Liver (tissue), 8 donors: ENCODE measurements at regions not wholly inside any gene's neighbourhood (a gene's known extent, or its start where the extent isn't known, plus 50 kb on each side); places are given as distances from the start of the nearest gene placed in this dataset.
A peak's percentile ranks its signal among the peaks of the same experiment; 100 is the strongest.

Source experiments
- DNase-seq: peaks from one replicate; pipeline ENCODE4 v3.0.0-alpha.2; 2017; ENCODE audit warnings: low spot score
- H3K27ac ChIP-seq, 2 donors: one replicate each; pipeline ENCODE4 v1.7.0; 2013; ENCODE audit warnings: inconsistent platforms in 2 of 2, low read length in 2 of 2, control low read depth in 1 of 2, low read depth in 1 of 2, mild to moderate bottlenecking in 1 of 2
- H3K27me3 ChIP-seq, 4 donors: one replicate each; pipeline versions ENCODE4 v1.6.1 to v1.7.0; 2013; ENCODE audit warnings: low read length in 3 of 4, inconsistent platforms in 1 of 4, mild to moderate bottlenecking in 1 of 4, moderate library complexity in 1 of 4; ENCODE audit not compliant: control insufficient read depth in 4 of 4, insufficient read depth in 4 of 4
- H3K36me3 ChIP-seq, 4 donors: one replicate each; pipeline versions ENCODE4 v1.6.1 to v1.7.0; 2013; ENCODE audit warnings: low read length in 3 of 4, mild to moderate bottlenecking in 3 of 4, low read depth in 1 of 4, moderate library complexity in 1 of 4; ENCODE audit not compliant: control insufficient read depth in 4 of 4, insufficient read depth in 3 of 4
- H3K4me1 ChIP-seq, 4 donors: one replicate each; pipeline versions ENCODE4 v1.6.1 to v1.7.0; 2013; ENCODE audit warnings: low read length in 3 of 4, mild to moderate bottlenecking in 3 of 4, moderate library complexity in 1 of 4; ENCODE audit not compliant: control insufficient read depth in 4 of 4, insufficient read depth in 4 of 4
- H3K4me3 ChIP-seq, 3 donors: one replicate each; pipeline versions ENCODE4 v1.6.1 to v1.7.0; 2013; ENCODE audit warnings: low read length in 3 of 3, control low read depth in 1 of 3, low read depth in 1 of 3, mild to moderate bottlenecking in 1 of 3
- H3K9ac ChIP-seq, 2 donors: one replicate each; pipeline ENCODE4 v1.7.0; 2013; ENCODE audit warnings: low read length in 2 of 2, mild to moderate bottlenecking in 2 of 2, moderate library complexity in 2 of 2, control low read depth in 1 of 2, low read depth in 1 of 2
- H3K9me3 ChIP-seq, 4 donors: one replicate each; pipeline versions ENCODE4 v1.6.1 to v1.7.0; 2013; ENCODE audit warnings: low read length in 3 of 4; ENCODE audit not compliant: control insufficient read depth in 4 of 4
- EGR1 ChIP-seq, 2 donors: IDR thresholded peaks; 2 replicates each; pipeline ENCODE4 v1.6.1; 2016 to 2018; ENCODE audit warnings: antibody characterized with exemption in 2 of 2, low read depth in 2 of 2
- FOXA1 ChIP-seq: IDR thresholded peaks from 2 replicates; pipeline ENCODE4 v1.6.1; 2016; ENCODE audit warnings: antibody characterized with exemption
- FOXA2 ChIP-seq: IDR thresholded peaks from 2 replicates; pipeline ENCODE4 v1.6.1; 2016; ENCODE audit warnings: antibody characterized with exemption
- GABPA ChIP-seq, 2 donors: IDR thresholded peaks in 1 of 2; conservative IDR thresholded peaks in 1 of 2; 2 replicates each; pipeline ENCODE4 v1.6.1; 2016; ENCODE audit warnings: antibody characterized with exemption in 2 of 2, mild to moderate bottlenecking in 1 of 2, moderate library complexity in 1 of 2
- HNF4A ChIP-seq, 2 donors: conservative IDR thresholded peaks; 2 replicates each; pipeline ENCODE4 v1.6.1; 2016; ENCODE audit warnings: antibody characterized with exemption in 2 of 2, mild to moderate bottlenecking in 2 of 2
- JUND ChIP-seq, 2 donors: IDR thresholded peaks; 2 replicates each; pipeline ENCODE4 v1.6.1; 2016; ENCODE audit warnings: antibody characterized with exemption in 2 of 2
- MAX ChIP-seq: IDR thresholded peaks from 2 replicates; pipeline ENCODE4 v1.6.1; 2016; ENCODE audit warnings: antibody characterized with exemption
- NR2F2 ChIP-seq: IDR thresholded peaks from 2 replicates; pipeline ENCODE4 v1.6.1; 2016; ENCODE audit warnings: antibody characterized with exemption
- RAD21 ChIP-seq, 2 donors: IDR thresholded peaks; 2 replicates each; pipeline ENCODE4 v1.6.1; 2016; ENCODE audit warnings: antibody characterized with exemption in 2 of 2, mild to moderate bottlenecking in 2 of 2
- SP1 ChIP-seq: IDR thresholded peaks from 2 replicates; pipeline ENCODE4 v1.6.1; 2018; ENCODE audit warnings: antibody characterized with exemption, mild to moderate bottlenecking
- TAF1 ChIP-seq: conservative IDR thresholded peaks from 2 replicates; pipeline ENCODE4 v1.6.1; 2016; ENCODE audit warnings: antibody characterized with exemption, mild to moderate bottlenecking
- YY1 ChIP-seq: IDR thresholded peaks from 2 replicates; pipeline ENCODE4 v1.6.1; 2016; ENCODE audit warnings: antibody characterized with exemption, mild to moderate bottlenecking
- WGBS: extraction: QIAGEN DNeasy Blood & Tissue Kit; methylation state at CpG from one replicate; pipeline ENCODE4 v1.1.7; 2013; 5-methylcytosine and 5-hydroxymethylcytosine counted together
- TF ChIP-seq, protein P1 (sequence below): IDR thresholded peaks from 2 replicates; pipeline ENCODE4 v1.6.1; 2016; ENCODE audit warnings: antibody characterized with exemption
- TF ChIP-seq, protein P2 (sequence below): fragments of 150-350 bp; IDR thresholded peaks from 2 replicates; pipeline ENCODE4 v1.5.1; 2017; ENCODE audit warnings: improper control_type of control experiment, low read depth, low read length; ENCODE audit not compliant: missing input control
- TF ChIP-seq, protein P3 (sequence below): IDR thresholded peaks from 2 replicates; pipeline ENCODE4 v1.6.1; 2016; ENCODE audit warnings: antibody characterized with exemption
- donor health status: healthy.
- donor health status: healthy.
- donor health status: healthy.
- donor health status: healthy.
- donor health status: healthy.

DNA sequence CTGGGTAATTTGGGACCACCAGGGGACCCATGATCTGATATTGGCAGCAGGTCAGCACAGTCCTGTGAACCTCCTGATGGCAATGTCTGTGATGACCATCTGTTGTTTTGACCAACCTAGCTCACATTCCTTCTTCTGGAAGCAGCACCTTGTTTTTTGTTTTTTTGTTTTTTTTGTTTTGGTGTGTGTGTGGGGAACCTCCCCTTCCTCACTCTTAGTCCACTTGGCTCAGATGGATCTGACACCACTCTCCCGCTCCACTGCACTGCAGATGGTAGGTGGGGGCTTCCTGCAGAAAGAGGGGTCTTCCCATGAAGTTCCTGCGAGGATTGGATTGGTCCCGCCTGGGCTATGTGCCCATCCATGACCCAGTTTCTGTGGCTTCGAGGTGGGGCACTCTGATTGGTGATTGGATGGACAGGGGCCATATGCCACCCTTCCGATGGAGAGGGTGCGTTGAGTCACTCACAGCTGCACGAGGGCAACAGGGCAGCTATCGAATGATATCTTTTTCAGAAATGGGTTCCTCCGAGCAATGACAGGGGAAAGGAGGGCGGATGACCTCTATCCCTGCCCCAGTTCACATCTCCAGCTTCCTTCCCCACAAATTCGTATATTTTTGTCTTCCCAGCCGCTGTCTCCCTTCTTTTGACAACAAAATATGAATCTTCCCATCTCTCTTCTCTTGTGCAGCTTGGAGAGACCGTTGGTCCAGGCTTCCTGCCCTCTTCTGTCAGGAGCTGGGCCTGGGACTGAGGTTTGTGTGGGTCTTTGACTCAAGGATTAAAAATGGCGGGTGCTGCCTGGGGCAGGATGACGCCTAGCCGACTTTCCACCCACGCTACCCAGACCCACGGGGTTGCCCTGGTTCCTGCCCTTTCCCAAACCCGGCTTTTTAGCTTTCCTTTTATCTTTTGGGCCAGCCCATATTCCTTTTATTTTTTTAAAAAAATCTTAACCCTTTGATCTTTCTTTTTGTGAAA, 132.1 kb upstream of the KCNG1 start:
- WGBS = 80% methylated on average over 19 of the region's 19 CpGs
- Histone ChIP-seq H3K36me3 (no peaks in the 10 kb centered on the region), H3K9me3 (no peaks in the 10 kb centered on the region), H3K4me1 (no peaks in the 10 kb centered on the region), H3K27ac (no peak overlapping the region), H3K9ac (no peak overlapping the region), H3K27me3 (peaks cover 0 to 12% (median 2%) of the 10 kb centered on the region in 4 donors), H3K4me3 (no peak overlapping the region)
- DNase-seq = peak; percentile 14
- TF ChIP-seq FOXA2 = no peak

GRCh38 chr20:51153867-51154707, 131.2 kb upstream of the KCNG1 start:
- TF ChIP-seq TAF1 (no peak), NR2F2 (no peak), MAX (no peak), EGR1 (IDR thresholded peaks at IDR 0.05; ENCODE audit: low read depth in 2 of 2) (no peak), FOXA1 (no peak), RAD21 (IDR thresholded peaks at IDR 0.05) (no peak), JUND (IDR thresholded peaks at IDR 0.05) (no peak), YY1 (no peak), HNF4A (conservative IDR thresholded peaks at IDR 0.05) (no peak), GABPA (IDR thresholded peaks at IDR 0.05 in 1 of 2, conservative IDR thresholded peaks at IDR 0.05 in 1 of 2) (no peak), SP1 (no peak), FOXA2 (no peak)
- TF ChIP-seq, protein P1, sequence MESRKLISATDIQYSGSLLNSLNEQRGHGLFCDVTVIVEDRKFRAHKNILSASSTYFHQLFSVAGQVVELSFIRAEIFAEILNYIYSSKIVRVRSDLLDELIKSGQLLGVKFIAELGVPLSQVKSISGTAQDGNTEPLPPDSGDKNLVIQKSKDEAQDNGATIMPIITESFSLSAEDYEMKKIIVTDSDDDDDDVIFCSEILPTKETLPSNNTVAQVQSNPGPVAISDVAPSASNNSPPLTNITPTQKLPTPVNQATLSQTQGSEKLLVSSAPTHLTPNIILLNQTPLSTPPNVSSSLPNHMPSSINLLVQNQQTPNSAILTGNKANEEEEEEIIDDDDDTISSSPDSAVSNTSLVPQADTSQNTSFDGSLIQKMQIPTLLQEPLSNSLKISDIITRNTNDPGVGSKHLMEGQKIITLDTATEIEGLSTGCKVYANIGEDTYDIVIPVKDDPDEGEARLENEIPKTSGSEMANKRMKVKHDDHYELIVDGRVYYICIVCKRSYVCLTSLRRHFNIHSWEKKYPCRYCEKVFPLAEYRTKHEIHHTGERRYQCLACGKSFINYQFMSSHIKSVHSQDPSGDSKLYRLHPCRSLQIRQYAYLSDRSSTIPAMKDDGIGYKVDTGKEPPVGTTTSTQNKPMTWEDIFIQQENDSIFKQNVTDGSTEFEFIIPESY = no peak
- TF ChIP-seq, protein P2, sequence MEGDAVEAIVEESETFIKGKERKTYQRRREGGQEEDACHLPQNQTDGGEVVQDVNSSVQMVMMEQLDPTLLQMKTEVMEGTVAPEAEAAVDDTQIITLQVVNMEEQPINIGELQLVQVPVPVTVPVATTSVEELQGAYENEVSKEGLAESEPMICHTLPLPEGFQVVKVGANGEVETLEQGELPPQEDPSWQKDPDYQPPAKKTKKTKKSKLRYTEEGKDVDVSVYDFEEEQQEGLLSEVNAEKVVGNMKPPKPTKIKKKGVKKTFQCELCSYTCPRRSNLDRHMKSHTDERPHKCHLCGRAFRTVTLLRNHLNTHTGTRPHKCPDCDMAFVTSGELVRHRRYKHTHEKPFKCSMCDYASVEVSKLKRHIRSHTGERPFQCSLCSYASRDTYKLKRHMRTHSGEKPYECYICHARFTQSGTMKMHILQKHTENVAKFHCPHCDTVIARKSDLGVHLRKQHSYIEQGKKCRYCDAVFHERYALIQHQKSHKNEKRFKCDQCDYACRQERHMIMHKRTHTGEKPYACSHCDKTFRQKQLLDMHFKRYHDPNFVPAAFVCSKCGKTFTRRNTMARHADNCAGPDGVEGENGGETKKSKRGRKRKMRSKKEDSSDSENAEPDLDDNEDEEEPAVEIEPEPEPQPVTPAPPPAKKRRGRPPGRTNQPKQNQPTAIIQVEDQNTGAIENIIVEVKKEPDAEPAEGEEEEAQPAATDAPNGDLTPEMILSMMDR = no peak
- TF ChIP-seq, protein P3, sequence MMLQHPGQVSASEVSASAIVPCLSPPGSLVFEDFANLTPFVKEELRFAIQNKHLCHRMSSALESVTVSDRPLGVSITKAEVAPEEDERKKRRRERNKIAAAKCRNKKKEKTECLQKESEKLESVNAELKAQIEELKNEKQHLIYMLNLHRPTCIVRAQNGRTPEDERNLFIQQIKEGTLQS = no peak
- Histone ChIP-seq H3K9ac (no peak overlapping the region), H3K27ac (no peak overlapping the region), H3K27me3 (peaks cover 0 to 12% (median 2%) of the 10 kb centered on the region in 4 donors), H3K4me3 (no peak overlapping the region), H3K9me3 (no peaks in the 10 kb centered on the region), H3K36me3 (no peaks in the 10 kb centered on the region), H3K4me1 (no peaks in the 10 kb centered on the region)
- no peak for DNase-seq
- WGBS = 73% methylated on average over 6 of the region's 6 CpGs
